ENCODE measurements at regions not wholly inside any gene's neighbourhood (a gene's known extent, or its start where the extent isn't known, plus 50 kb on each side); places are given as distances from the start of the nearest gene placed in this dataset.
"Not testable (repeated sequence)": the region's sequence is repeated elsewhere in the genome, so short reads cannot be mapped to it uniquely, and the experiment has no call there.

- Mint-ChIP-seq H3K4me1 (no peaks in the 10 kb centered on the region), H3K36me3 (ENCODE audit: low read depth) (no peaks in the 10 kb centered on the region), H3K4me3 (no peak overlapping the region), H3K9me3 (no peaks in the 10 kb centered on the region), H3K27ac (no peak overlapping the region), H3K27me3 (peaks cover 2% of the 10 kb centered on the region)
- ChIA-PET POLR2A (no interaction called here), CTCF (no interaction called here)
- intact Hi-C loops (cut with micrococcal nuclease): no loop called here
- DNase-seq (no peak), ATAC-seq (ENCODE audit: low read depth) (no peak)
- no peak for TF ChIP-seq CTCF (IDR thresholded peaks at IDR 0.05)
These were observed 302.5 kb upstream of the GADL1 start for GRCh38 chr3:31196881-31197364.

DNA sequence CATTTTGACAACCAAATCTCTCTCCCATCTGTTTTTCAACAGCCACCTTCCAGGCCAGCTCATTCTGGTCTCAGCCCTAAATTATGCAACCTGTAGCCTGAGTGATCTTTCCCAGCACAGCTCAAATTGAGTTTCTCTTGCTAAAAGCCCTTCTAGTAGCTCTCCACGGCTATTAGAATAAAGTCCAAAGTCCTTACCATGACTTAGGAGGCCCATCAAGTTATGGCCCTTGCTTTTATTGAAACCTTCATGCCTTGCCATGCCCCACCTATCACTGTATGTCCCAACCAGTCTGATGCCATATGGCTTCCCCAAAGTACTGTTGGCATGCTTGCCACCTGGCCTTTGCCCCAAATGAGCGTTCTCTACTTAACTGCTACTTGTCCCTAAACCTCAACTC, 303.5 kb upstream of the GADL1 start:
- no peaks in the 10 kb centered on the region for H3K4me1 Mint-ChIP-seq
- no peaks in the 10 kb centered on the region for H3K36me3 Mint-ChIP-seq (ENCODE audit: low read depth)
- ChIA-PET POLR2A (no interaction called here), CTCF (no interaction called here)
- H3K4me3 Mint-ChIP-seq: no peak overlapping the region
- ATAC-seq (ENCODE audit: low read depth) (no peak), DNase-seq (no peak)
- no peaks in the 10 kb centered on the region for H3K9me3 Mint-ChIP-seq
- no peak overlapping the region for H3K27ac Mint-ChIP-seq
- no peak for TF ChIP-seq CTCF (IDR thresholded peaks at IDR 0.05)
- H3K27me3 Mint-ChIP-seq: peaks cover 5% of the 10 kb centered on the region
- intact Hi-C loops (cut with micrococcal nuclease): no loop called here

- Mint-ChIP-seq H3K4me3 (no peak overlapping the region), H3K27ac (no peak overlapping the region), H3K36me3 (ENCODE audit: low read depth) (no peaks in the 10 kb centered on the region), H3K4me1 (no peaks in the 10 kb centered on the region), H3K9me3 (no peaks in the 10 kb centered on the region), H3K27me3 (peaks cover 5% of the 10 kb centered on the region)
- no peak for TF ChIP-seq CTCF (IDR thresholded peaks at IDR 0.05)
- intact Hi-C loops (cut with micrococcal nuclease): no loop called here
- ChIA-PET CTCF (no interaction called here), POLR2A (no interaction called here)
- DNase-seq (no peak), ATAC-seq (ENCODE audit: low read depth) (no peak)
These were observed 304.4 kb upstream of the GADL1 start for GRCh38 chr3:31198890-31199289.

GRCh38 chr3:31203960-31204795, 309.7 kb upstream of the GADL1 start:
- no peaks in the 10 kb centered on the region for H3K36me3 Mint-ChIP-seq (ENCODE audit: low read depth)
- H3K9me3 Mint-ChIP-seq: peaks cover 17% of the 10 kb centered on the region
- H3K4me1 Mint-ChIP-seq: no peaks in the 10 kb centered on the region
- CTCF ChIA-PET: no interaction called here
- POLR2A ChIA-PET: no interaction called here
- intact Hi-C loops (cut with micrococcal nuclease): no loop called here
- peaks cover 5% of the 10 kb centered on the region for H3K27me3 Mint-ChIP-seq
- H3K4me3 Mint-ChIP-seq: no peak overlapping the region
- H3K27ac Mint-ChIP-seq: no peak overlapping the region
- no peak for DNase-seq
- no peak for ATAC-seq (ENCODE audit: low read depth)
- TF ChIP-seq CTCF (IDR thresholded peaks at IDR 0.05): no peak

GRCh38 chr3:31204796-31205056, 310.3 kb upstream of the GADL1 start:
- peaks cover 20% of the 10 kb centered on the region for H3K9me3 Mint-ChIP-seq
- intact Hi-C loops (cut with micrococcal nuclease); DNase-seq; H3K4me1 Mint-ChIP-seq; ATAC-seq (ENCODE audit: low read depth); H3K36me3 Mint-ChIP-seq (ENCODE audit: low read depth); POLR2A ChIA-PET; H3K27ac Mint-ChIP-seq; H3K4me3 Mint-ChIP-seq; H3K27me3 Mint-ChIP-seq; CTCF ChIA-PET: not testable (repeated sequence)

Data from activated B cell treated with CpG ODN at 0.5 μM for 24 hours (primary cell).